Kidney (tissue), 13 donors: ENCODE measurements at regions not wholly inside any gene's neighbourhood (a gene's known extent, or its start where the extent isn't known, plus 50 kb on each side); places are given as distances from the start of the nearest gene placed in this dataset.

Experiments used
- DNase-seq, 5 donors: peaks; one replicate each; pipeline ENCODE4 v3.0.0-alpha.2; 2013 to 2020
- FAIRE-seq: peaks from 2 replicates; lab custom pipeline; 2012; peaks lifted over from hg19 to GRCh38; lab: Jason Lieb, UNC
- H3K27ac ChIP-seq, 2 donors: one replicate each; pipeline ENCODE4 v1.7.0; 2013; ENCODE audit warnings: low read depth in 2 of 2, low read length in 2 of 2, inconsistent platforms in 1 of 2
- H3K27me3 ChIP-seq: one replicate; pipeline ENCODE4 v1.7.1; 2013; ENCODE audit warnings: low read length, inconsistent platforms; ENCODE audit not compliant: control insufficient read depth, insufficient read depth
- H3K36me3 ChIP-seq, 3 donors: one replicate each; pipeline versions ENCODE4 v1.7.0 to v1.7.1; 2013; ENCODE audit warnings: low read length in 3 of 3, control low read depth in 1 of 3, inconsistent platforms in 1 of 3; ENCODE audit not compliant: insufficient read depth in 3 of 3, control insufficient read depth in 2 of 3
- H3K4me1 ChIP-seq, 3 donors: one replicate each; pipeline versions ENCODE4 v1.7.0 to v1.7.1; 2013; ENCODE audit warnings: low read length in 3 of 3, inconsistent platforms in 1 of 3, low read depth in 1 of 3; ENCODE audit not compliant: control insufficient read depth in 2 of 3, insufficient read depth in 2 of 3
- H3K4me3 ChIP-seq, 3 donors: one replicate each; pipeline versions ENCODE4 v1.7.0 to v1.8.1; 2013; ENCODE audit warnings: low read length in 3 of 3, control low read depth in 1 of 3, inconsistent platforms in 1 of 3
- H3K9ac ChIP-seq, 3 donors: one replicate each; pipeline versions ENCODE4 v1.7.0 to v1.7.1; 2013; ENCODE audit warnings: low read length in 3 of 3, control low read depth in 1 of 3, inconsistent platforms in 1 of 3
- H3K9me3 ChIP-seq, 3 donors: one replicate each; pipeline versions ENCODE4 v1.7.0 to v1.7.1; 2013; ENCODE audit warnings: low read length in 3 of 3, control low read depth in 1 of 3, inconsistent platforms in 1 of 3; ENCODE audit not compliant: control insufficient read depth in 2 of 3, insufficient read depth in 1 of 3
- intact Hi-C: fragments of 100-400 bp; cut with DNase I; formaldehyde crosslinking; loops from one replicate; pipeline ENCODE4 v1.11.1; 2022
- TF ChIP-seq, protein P1 (sequence below): IDR thresholded peaks from 3 replicates; pipeline ENCODE4 v1.5.1; 2012; ENCODE audit warnings: mild to moderate bottlenecking, moderate library complexity, borderline replicate concordance; ENCODE audit not compliant: insufficient read depth; ENCODE audit errors: extremely low read depth
- donor health status: control.
- donor health status: control.
- donor health status: control.
- donor health status: control.
- donor health status: control.
- donor health status: DM: yes; HTN: yes; CAD: no.
- donor health status: Normal renal cell carcinoma (clear cell type).

DNA sequence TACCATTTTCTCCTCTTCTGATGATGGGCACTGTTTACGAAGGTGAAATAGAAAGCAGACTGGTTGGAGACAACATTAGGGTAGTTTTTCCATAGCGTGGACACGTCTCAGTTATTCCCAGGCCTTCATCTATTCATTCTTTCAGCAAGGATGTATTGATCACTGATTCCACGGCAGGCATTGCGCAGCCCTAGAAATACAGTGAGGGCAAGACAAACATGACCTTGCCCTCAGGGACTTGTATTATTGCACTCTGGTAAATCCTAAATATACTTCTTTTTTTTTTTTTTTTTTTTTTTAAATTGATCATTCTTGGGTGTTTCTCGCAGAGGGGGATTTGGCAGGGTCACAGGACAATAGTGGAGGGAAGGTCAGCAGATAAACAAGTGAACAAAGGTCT is 167.3 kb upstream of the SPRED2 start:
- no peaks in the 10 kb centered on the region for H3K27me3 ChIP-seq
- FAIRE-seq (no peak), DNase-seq (no peak)
- no peak overlapping the region for H3K9ac ChIP-seq
- no peak overlapping the region for H3K27ac ChIP-seq
- H3K36me3 ChIP-seq: no peaks in the 10 kb centered on the region
- TF ChIP-seq, protein P1, sequence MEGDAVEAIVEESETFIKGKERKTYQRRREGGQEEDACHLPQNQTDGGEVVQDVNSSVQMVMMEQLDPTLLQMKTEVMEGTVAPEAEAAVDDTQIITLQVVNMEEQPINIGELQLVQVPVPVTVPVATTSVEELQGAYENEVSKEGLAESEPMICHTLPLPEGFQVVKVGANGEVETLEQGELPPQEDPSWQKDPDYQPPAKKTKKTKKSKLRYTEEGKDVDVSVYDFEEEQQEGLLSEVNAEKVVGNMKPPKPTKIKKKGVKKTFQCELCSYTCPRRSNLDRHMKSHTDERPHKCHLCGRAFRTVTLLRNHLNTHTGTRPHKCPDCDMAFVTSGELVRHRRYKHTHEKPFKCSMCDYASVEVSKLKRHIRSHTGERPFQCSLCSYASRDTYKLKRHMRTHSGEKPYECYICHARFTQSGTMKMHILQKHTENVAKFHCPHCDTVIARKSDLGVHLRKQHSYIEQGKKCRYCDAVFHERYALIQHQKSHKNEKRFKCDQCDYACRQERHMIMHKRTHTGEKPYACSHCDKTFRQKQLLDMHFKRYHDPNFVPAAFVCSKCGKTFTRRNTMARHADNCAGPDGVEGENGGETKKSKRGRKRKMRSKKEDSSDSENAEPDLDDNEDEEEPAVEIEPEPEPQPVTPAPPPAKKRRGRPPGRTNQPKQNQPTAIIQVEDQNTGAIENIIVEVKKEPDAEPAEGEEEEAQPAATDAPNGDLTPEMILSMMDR: no peak
- H3K4me1 ChIP-seq: no peaks in the 10 kb centered on the region
- no peak overlapping the region for H3K4me3 ChIP-seq
- no peaks in the 10 kb centered on the region for H3K9me3 ChIP-seq
- intact Hi-C loops: no loop called here

DNA sequence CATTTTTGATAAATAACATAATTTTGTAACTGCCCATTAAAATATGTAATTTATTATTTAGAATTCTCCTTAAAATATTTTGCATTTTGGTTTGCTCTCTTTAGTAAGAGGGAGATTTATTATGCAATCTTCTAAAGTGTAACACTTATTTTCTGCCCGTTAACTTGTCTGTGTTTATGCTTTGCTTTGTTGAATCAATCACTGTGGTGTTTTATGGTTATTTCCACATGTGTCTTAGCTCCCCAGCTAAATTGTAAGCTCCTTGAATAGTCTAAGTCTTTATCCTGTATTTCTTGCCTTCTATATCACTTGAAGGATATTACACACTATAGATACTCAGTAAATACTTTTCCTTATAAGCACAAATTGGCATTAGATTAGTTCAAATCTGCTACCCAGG is 166.6 kb upstream of the SPRED2 start:
- DNase-seq (no peak), FAIRE-seq (no peak)
- no peak overlapping the region for H3K4me3 ChIP-seq
- no peak overlapping the region for H3K9ac ChIP-seq
- no peaks in the 10 kb centered on the region for H3K36me3 ChIP-seq
- TF ChIP-seq, protein P1: no peak
- H3K27me3 ChIP-seq: no peaks in the 10 kb centered on the region
- intact Hi-C loops: no loop called here
- H3K4me1 ChIP-seq: no peaks in the 10 kb centered on the region
- H3K27ac ChIP-seq: no peak overlapping the region
- H3K9me3 ChIP-seq: no peaks in the 10 kb centered on the region

DNA sequence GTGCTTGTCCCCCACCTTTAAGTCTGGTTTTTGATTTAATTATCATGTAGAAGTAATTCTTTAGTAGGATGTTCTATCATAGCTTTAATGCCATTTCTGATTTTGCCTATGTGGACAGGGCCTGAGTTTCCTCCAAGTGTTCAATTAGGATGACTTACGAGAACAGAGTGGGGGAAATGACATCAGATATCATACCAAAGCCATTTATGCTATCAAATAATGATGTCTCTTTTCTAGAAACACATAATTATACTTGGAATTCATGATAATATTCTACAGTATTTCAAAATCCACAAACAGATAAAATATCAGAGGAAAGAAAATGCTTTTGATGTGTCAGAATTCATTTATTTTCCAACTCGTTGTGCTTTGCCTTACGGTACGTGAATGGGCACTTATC is 165.9 kb upstream of the SPRED2 start:
- Histone ChIP-seq H3K4me1 (no peaks in the 10 kb centered on the region), H3K4me3 (no peak overlapping the region), H3K27ac (no peak overlapping the region), H3K9me3 (no peaks in the 10 kb centered on the region), H3K36me3 (no peaks in the 10 kb centered on the region), H3K27me3 (no peaks in the 10 kb centered on the region), H3K9ac (no peak overlapping the region)
- no peak for FAIRE-seq
- intact Hi-C loops: no loop called here
- DNase-seq: no peak
- TF ChIP-seq, protein P1: no peak

DNA sequence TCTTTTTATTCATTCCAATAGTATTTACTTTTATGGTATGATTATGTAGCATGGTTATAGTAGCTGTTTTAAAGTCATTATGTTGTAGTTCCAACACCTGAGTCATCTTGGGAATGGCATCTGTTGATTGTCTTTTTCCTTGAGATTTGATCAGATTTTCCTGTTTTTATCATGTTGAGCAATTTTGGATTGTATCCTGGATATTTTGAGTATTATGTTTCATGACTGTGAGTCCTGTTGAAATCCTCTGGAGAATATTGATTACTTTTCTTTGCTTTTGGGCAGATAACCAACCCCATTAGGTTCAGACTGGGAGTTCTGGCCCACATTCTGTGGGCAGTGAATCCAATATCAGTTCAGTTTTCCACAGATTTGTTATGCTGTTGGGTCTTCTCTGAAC is 163.2 kb upstream of the SPRED2 start:
- H3K36me3 ChIP-seq: no peaks in the 10 kb centered on the region
- intact Hi-C loops: no loop called here
- no peak for DNase-seq
- no peak overlapping the region for H3K9ac ChIP-seq
- no peaks in the 10 kb centered on the region for H3K27me3 ChIP-seq
- TF ChIP-seq, protein P1: no peak
- H3K9me3 ChIP-seq: no peaks in the 10 kb centered on the region
- H3K4me1 ChIP-seq: no peaks in the 10 kb centered on the region
- FAIRE-seq: no peak
- H3K27ac ChIP-seq: no peak overlapping the region
- H3K4me3 ChIP-seq: no peak overlapping the region
